NCI-H2227 (cell line): ENCODE measurements at regions not wholly inside any gene's neighbourhood (a gene's known extent, or its start where the extent isn't known, plus 50 kb on each side); places are given as distances from the start of the nearest gene placed in this dataset.

ENCODE experiments used
- DNase-seq: peaks from one replicate; lab custom pipeline; 2025; ENCODE audit not compliant: unreplicated experiment; lab: John Stamatoyannopoulos, UW

DNA sequence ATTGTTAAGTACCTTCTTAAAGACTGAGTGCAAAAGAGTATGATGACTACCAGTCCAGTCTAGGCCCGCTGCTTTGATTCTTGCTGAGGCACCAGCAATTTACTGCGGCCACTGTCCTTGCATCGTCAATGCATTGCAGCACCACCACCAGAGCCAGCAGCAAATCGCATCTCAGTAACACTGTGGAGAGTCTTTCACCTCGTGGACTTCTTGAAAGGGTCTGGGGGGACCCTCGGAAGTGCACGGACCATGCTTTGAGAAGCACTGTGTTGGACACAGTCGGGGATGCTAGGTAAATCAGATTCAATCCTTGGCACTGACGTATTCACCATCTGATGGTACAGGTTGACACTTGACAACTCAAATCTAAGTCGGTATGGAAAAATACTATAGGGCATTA lies 493.6 kb downstream of the RPS24 start:
- no peak for DNase-seq

DNA sequence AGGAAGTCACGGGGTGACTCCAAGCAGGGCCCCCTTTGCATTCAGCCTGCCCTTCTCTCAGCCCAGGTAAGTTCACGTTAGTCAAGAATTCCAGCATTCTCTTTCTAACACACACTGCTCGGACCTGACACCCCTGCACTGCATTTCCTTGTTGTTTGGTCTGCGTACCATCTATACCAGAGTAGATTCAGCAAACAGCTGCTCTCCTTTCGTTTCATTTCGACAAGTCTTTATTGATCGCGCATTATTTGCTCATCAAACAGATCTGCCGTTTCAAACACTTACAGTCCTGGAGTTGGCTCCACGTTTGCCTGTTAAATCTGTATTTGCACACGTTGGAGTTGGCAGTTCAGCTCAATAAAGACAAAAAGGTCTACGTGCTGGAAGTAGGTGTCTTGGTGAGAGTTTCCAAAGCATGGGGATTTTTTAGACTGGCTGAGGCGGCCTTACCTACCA lies 495.1 kb downstream of the RPS24 start:
- no peak for DNase-seq

DNA sequence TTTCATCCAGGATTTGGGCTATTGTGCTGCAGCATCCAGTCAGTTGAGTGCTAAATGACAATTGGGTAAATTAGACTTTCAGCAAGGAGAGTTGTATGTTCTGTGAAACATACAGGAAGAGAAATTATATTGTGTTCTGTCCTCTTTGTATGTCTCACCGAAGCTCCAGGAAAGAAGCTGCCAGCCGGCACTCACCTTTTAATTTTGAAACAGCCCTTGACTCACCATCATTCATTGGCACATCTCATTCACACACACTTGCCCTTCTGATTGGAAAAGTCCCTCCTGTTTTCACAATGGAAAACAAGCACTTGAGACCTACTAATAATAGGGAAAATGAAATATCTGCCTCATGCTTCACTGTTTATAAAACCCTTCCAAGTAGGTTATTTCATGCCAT lies 495.6 kb downstream of the RPS24 start:
- peak; percentile 8 for DNase-seq

DNA sequence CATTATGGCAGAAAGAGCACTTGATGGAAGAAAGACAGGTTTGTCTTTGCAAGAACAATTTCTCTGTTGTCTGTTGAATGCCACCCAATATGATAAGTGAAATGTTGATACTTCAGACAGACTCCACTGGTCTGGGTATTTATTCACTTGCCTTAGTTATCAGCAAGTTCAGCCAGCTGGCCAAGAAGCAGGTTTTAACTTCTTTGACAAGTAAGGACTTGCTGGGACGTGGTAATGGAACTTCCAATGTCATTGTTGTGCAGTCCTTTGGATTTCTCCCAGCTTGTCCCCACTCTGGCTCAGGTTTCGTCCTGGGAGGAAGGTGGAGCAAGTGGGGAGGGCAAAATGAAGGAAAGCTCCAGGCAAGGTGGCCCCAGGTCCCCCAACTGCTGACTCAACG lies 497.4 kb downstream of the RPS24 start:
- no peak for DNase-seq

DNA sequence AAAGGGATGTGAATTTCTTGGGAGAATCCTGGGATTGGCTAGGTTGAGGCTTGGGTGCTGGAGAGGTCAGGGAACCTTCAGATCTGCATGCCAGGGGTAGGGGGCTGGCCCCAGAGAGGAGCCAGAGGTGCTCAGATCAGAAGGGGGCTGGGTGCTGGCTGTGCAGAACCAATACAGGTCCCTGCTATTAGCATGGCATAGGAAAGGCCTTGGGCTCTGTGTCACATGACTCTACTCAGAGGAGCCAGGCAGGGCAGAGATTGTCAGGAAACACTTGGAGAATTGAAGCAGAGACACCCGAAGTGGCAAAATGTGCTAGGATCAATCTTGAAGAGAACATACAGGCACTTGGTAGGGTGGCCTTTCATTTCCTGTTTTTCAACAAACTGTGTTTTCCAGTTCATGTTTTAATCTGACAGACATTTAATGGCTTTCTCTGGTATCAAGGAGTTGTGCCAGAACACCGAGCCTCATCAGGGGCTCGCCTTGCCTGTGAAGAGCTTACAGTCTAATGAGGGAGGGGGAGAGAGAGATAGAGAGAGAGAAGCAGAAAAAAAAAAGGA lies 498.9 kb downstream of the RPS24 start:
- DNase-seq = no peak

DNA sequence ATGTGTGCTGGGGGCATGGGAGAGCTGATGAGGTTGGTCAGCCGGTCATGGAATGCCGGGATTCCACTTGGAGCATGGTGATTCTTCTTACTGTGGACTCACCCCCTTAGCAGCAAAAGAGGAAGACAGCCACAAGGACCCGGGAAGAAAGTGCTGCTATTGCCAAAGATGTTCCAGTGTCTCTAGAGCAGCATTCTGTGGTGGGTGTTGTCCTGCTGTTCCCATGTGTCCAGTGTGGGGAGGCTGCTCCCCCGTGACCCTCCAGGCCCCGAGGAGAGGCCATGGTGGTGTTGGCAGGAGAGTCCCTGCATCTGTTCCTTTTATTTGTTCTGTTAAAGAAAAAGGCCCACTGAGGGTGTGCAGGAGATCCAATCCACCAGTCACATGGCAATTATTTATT lies 499.4 kb downstream of the RPS24 start:
- DNase-seq = no peak

DNA sequence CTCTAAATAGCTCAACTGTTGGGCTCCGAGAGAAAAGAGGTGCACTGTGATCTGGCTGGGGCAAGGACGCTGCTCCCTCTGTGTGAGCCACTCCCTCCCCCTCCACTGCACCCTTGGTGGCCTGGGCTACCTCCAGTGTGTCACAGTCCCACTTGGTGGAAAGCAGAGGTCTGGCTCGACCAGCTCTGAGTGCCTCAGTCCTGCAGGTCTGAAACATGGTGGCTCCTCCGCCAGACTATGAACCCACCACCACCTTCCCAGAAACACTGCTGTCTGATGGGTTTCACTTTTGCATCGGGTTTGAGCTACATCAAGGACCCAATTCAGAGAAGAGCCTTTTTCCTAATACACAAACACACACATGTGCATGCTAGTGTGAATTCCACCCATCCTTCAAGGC lies 500.1 kb downstream of the RPS24 start:
- no peak for DNase-seq

DNA sequence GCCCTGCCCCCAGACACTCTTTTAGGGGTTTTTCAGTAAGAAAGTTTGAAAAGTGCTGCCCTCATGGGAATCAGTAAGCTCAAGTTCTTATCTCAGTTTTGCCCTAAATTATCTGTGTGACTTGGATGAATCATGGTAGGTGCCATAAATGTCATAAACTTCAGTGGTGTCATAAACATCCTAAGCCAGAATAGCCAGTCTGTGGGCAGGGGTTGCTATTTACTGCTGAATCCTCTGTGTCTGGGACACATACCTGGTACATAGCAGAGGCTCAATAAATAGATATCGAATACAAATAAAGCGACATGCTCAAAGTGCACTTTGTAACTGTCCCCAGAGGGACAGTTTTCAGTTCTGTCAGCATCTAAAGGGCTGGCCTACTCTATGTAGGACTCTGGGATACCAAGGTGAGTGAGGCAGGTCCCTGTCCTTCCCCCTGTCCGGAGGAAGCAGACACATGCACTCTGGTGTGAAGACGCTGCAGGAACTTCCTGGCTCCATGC lies 502.1 kb downstream of the RPS24 start:
- no peak for DNase-seq

DNA sequence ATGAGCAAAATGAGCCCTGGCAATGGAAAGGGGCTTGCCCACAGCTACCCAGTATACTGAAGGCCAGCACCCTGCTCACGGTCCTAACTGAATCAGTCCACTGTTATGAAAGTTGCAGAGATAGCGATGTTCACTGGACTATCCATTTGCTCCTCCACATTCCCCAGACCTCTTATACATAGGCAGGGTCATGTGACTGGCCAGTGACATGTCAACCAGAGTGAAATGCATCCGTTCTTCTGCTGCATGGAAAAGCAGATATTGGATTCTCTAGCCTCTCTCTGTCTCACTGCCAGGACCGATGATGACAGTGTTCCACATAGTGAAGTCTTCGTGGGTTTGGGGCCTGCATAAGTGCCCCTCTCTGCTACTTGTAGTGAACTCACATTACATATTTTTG lies 503.4 kb downstream of the RPS24 start:
- no peak for DNase-seq

DNA sequence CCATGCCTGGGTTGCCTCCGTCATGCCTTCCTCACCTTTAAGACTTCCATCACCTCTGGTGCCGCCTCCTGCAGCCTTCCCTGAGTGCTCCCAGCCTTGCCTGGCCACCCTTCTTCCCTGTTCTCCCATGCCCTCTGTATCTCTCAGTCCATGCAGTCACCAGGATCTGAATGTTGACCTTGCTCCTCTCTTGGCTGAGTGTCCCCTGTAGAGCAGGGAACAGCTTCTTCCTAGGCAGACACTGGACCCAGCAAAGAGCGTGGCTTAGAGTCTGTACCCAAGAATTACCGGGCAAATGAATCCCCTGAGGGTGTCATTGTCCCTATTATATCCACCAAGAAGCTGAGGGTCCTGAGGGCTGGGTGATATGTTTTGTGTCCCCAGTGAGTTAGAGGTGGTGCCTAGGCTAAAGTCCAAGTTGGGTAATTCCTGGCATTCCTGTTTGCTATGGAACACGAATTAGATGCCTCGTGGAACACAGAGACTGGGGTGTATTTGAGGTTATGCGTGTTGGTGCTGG lies 505.6 kb downstream of the RPS24 start:
- DNase-seq = no peak

DNA sequence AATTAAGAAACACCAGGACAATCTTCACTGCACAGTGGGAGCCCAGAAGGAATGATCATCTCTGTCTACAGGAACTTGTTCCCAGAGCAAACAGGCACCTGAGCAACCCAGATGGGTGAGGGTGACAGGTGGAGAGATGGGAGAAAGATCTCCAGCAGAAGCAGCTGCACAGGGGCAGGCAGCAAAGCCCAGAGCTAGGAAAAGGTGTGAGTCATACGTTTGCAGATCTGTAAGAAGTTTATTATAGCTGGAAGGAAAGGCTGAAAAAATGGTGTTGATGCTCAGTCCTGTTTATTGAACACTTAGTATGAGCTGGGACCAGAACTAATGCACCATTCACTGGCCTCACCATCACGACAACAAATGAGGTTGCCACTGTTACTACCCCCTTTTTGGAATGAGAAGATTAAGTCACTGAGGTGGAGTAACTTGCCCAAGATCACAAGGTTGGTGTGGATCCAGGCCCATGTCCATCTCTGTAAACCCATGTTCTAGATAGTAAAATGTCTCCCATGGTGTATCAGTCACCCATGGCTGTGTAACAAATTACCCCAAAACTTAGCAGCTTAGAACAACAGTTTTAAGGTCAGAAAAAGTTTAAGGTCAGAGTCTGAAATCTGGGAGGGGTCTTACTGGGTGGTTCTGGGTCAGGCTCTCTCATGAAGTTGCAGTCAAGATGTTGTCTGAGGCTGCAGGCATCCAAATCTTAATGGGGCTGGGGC lies 506.9 kb downstream of the RPS24 start:
- DNase-seq = no peak

DNA sequence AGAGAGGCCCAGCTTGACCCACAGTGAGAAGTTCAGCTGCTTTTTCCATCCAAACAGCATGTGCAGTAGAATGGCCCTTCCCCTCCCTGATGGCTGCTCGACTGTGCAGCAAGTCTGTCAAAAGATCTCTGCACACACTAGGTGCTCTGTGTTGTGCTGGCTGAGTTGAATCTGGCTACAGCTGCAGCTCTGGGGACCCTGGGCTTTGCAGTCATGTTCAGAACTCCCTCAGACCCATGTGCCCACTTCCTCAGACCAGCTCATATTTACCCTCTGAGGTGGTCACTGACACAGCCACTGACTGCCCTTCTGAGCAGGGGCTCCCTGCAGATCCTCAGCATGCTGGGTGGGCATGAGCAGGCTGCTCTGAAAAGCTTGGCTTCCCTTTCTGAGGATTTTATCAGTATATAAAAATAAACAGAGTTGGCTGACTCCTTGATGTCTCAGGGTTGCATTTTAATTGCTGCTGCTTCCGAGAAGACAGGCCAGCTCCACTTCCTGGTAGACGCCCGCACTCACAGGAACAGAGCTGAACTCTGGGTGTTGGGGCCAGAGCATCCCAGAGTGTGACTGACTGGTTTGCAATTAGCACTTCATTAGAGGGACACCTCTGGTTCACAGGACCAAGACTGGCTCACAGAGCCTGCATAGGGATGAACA lies 507.9 kb downstream of the RPS24 start:
- DNase-seq = no peak

DNA sequence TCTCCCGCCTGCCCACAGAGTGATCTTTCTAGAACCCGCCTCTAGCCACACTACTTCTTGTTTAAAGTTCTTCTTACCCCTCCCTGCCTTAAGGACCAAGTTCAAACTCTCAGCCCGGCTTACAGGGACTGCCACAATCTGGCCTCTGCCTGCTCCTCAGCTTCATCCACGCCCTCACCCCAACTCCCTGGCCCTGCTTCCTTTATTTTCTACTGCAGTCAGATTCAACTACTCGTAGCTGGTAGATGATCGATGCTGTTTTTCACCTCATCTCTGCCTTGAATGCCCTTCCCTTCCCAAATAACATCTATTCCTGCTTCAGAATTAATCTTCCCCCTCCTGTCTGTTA lies 508.5 kb downstream of the RPS24 start:
- DNase-seq = no peak

DNA sequence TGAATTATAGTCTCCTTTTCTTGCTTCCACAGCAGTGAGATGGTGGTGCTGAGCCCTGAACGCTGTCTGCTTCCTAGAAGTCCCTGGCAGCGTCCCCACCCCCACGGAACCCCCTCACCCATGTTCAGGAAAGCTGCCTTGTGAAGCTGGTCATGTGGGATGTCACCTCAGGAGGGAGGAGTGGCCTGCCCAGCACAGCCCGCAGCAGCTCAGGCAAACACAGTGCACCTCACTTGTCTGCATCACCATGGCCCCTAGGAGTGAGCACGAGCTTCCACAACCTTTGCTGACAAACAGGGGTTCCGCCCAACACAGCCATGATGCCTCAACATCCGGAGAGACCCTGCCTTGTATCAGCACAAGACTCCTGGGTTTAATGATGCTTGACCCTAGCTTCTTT lies 508.9 kb downstream of the RPS24 start:
- DNase-seq = no peak

DNA sequence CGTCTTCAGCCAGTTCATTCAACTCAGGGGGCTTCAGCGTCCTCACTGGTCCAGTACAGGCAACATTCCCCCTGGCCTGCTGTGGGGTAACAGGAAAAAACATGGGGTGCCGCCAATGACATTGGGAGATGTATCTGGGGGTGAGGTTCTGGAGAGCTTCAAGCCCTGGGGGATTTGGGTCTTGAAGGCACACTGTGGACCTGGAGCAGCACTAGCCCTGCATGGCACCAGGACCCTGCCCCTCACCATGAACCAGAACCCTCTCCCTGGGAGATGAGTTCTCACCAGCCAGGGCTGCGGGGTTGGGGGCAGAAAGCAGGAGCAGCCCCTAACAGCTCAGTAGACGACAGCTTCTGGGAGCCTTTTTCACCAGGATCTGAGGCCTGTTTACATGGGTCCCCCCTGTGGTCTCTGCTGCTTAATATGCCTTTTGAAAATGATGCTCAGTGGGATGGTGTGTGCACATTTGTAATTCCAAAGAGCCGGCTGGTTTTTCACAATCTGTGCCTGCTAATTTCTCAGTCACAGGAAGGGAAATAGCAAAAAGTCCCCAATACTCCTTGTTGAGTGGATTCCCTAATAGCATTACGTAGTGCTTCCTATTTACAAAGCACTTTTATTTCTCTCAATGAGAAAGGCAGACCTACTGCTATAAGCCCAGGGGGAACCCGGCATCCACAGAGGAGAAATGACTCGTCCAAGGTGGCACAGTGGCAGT lies 509.5 kb downstream of the RPS24 start:
- DNase-seq = no peak

DNA sequence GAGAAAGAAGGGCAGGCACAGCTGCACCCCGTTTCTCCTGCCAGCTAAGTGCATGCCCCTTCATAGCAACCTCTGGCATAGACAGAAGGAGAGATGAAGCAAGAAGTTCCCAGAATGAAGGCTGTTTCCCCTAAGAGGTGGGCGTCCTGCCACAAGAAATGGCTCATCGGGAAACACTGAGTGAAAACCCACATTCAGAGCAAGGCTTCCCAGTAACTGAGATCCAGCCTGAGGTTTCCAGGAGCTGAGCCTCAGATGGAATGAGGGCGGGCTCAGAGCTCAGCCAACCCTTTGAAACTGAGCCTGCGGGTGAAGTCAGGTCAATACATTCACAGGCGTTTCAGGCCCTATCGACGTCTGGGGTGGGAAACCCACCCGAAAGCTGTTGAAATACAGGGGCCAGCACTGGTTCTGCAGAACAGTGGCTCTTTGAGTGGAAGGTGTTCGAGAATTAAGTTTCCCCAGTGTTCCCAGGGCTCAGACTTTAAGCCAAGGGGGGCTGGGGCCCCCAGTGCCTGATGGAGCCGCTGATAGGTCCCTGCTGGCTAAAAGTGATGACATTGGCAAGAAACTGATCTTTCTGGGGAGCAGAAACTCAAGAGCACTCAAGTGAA lies 510.2 kb downstream of the RPS24 start:
- DNase-seq = no peak

DNA sequence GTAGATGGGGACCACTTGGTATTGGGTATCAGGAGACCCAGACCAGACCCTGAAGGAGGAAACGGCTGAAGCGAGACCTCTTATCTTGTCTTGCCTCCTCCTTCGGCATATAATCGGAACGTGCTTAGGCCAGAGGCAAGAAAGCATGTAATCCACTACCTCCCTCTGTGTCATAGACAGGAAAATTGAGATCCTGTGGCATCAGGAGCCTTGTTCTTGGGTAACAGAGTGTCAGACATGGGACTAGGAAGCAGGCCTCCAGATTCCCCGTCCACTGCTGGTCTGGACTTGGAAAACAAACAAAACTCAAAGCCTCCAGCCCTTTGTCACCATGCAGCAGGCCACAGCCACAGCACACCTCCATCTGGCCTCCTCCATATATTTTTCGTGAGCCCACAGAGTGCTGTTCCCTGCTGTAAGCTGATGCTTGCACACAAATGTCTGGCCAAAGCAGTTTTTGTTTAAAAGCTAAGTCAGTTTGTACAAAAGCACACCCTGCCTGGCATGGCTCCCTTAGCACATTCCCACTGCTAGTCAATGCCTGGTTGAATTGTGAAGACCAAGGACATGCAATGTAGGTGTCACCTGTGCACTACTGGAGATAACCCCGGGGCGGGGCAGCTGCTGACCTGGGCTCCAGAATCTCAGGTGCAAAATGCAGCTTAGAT lies 510.9 kb downstream of the RPS24 start:
- no peak for DNase-seq

DNA sequence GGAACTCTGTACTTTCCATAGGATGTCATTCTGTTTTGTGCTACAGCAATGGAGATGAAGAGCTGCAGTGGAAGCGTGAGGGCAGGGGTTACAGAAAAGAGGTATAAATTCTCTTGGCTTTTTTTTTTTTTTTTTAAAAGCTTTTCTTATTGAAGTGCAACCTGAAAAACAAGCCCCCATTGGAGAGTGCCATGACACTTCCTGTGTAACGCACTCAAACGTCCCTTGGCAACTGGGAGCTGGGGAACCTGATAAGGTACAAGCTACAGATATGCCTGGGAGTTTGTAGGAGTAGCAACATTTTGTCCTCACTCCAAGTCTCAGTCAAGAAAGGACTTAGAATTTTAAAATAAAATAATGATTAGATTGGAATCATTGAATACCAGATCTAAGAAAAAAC lies 512.1 kb downstream of the RPS24 start:
- no peak for DNase-seq

DNA sequence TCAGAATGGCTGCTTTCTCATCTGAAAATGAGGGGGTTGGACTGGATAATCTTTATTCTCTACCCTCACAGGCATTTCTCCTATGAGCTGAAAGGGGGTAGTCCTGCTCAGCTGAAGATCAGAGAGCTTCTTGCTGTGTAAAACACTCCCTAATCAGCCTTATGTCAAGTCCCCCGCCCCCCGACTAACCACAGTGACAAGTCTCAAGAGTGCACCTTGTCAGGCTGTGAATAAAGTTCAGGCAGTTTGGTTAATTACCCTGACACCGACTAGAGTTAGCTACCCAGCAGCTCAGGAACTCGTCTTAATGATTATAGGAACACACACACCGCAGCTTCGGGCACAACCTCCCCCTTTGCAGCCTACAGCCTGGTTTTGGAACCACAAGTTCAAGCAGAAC lies 513.7 kb downstream of the RPS24 start:
- DNase-seq = no peak

DNA sequence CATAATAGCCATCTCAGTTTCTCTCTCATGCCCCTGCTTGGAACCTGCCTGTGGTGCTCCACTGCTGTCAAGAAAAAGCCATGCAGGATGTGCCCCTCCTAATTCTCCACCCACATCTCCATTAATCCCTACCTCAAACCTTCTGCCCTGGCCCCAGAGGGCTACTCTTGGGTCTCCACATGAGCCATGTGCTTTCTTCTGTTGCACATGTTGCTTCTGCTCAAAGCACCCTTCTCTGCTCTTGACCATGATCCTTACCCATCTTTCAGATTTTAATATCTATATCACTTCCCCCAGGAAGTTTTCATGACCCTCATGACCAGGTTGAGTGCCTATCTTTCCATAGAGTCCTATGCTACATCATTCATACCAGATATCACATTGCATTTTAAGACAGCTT lies 514.2 kb downstream of the RPS24 start:
- DNase-seq = no peak

DNA sequence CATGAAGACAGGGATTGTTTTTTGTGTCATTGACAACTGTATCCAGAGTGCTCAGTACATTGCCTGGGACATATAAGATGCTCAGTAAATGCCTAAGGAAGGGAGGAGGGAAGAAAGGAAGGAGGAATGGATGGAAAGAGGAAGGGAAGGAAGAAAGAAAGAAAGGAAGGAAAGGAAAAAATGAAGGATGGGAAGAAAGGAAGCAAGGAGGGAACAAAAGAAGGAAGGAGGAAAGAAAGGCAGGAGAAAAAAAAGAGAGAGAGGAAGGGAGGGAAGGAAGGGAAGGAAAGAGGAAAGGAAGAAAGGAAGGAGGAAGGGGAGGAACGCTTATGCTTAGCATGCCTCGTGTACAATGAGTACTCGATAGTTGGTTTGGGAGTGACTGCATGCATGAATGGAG lies 514.7 kb downstream of the RPS24 start:
- DNase-seq = no peak
